CMK (cell line): ENCODE measurements at regions not wholly inside any gene's neighbourhood (a gene's known extent, or its start where the extent isn't known, plus 50 kb on each side); places are given as distances from the start of the nearest gene placed in this dataset.
A peak's percentile ranks its signal among the peaks of the same experiment; 100 is the strongest.

Experiments used
- DNase-seq: peaks from one replicate; pipeline ENCODE4 v3.0.0-alpha.2; 2010; ENCODE audit warnings: low read depth

DNA sequence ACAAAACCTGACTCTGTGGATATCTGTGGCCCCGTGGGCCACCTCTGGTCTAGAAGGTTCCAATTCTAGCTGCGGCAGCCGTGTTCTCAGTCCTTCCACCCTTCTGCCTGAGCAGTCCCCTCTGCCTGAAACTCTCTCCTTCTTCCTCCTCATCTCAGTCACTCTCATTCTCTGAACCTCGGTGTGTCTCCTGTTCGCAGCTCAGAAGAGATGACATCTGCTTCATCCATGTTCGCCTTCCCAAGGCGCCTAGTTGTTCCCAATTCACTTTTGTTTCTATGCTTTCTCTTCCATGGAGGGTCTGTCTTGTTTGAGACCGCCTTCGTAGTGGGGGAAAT lies 95.5 kb downstream of the CEBPB start:
- no peak for DNase-seq

DNA sequence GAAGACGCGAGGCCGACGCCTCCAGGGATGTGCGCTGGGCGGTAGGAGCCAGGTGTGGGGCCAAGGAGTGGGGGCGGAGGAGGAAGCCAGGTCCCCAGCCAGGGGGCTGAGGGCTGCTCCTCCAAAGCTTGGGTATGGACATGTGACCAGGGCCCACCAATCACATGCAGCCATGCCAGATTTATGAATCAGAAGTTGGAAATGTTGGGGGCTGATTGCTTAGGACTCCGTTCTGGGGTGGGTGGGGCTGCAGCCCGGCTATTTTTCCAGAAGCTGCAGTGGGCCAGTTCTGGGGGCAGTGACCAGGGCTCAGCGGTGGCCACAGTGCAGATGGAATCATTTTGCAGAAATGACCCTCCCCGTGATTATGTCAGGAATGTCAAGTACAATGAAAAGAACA lies 96.0 kb downstream of the CEBPB start:
- DNase-seq, result no peak

DNA sequence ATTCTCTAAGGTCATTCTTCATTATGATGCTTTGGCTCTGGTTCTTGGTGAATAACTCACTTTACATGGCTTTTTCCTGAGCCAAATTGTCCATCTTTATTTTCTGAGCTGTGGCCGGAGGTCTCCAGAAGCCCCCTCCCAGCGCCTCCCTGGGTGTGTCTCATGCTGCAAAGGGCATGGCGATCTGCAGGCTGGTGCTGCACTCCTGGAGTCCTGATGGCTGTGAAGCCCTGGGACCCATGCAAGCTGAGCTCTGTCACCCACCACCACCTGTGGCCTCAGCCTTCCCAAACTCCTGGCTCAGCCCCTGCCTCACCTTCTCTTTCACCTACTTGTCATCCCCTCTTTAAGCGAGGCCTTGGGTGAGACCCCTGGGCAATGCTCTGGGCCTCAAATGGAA lies 96.9 kb downstream of the CEBPB start:
- DNase-seq, result no peak

DNA sequence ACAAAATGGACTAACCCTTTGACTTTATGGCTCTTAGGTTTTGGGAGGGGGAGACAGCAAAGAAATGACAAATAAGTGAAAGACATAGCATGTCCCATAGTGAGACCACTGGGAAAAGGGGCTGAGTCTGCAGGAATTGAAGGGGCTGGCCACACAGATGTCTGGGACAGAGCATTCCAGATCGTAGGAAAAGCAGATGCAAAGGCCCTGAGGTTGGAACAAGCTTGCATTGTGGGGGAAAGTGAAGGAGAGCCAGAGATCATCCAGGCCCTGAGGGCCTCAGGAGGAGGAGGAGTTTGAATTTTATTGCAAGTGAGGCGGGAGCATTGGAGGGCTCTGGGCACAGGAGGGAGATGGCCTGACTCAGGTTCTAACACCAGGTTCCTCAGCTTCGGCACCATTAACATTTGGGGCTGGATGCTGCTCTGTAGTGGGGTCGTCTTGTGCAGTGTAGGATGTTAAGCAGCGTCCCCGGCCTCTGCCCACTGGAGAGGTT lies 97.5 kb downstream of the CEBPB start:
- DNase-seq, result no peak

DNA sequence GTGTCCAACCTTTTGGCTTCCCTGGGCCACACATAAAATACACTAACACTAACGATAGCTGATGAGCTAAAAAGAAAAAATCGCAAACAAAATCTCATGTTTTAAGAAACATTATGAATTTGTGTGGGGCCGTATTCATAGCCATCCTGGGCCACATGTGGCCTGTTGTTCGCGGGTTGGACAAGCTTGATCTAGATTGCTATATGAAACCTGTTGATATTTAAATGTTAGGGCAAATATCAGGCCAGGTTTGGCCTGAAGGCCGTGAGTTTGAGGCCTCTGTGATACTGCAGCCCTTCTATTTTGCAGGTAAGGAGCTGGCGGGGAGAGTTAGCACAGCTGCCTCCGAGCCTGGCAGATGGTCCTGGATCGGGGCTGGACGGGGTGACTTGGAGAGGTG lies 99.0 kb downstream of the CEBPB start:
- DNase-seq, result no peak

DNA sequence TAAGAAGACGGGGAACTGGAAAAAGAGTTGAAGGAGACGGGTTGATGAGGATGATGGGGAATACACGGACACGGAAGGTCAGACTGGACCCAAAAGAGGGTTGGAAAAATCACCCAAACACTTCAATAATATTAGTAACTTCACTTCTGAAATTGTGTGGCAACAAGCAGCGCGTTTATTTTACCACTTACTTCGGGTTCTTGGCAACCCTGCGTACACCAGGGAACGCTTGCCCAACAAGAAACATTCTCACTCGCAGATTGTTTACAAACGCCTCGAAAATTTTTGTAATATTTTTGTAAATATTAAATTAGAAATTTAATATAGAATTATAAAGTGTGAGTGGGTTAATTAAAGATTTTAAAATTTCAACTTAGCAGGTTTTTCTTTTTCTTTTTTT lies 99.5 kb downstream of the CEBPB start:
- no peak for DNase-seq

DNA sequence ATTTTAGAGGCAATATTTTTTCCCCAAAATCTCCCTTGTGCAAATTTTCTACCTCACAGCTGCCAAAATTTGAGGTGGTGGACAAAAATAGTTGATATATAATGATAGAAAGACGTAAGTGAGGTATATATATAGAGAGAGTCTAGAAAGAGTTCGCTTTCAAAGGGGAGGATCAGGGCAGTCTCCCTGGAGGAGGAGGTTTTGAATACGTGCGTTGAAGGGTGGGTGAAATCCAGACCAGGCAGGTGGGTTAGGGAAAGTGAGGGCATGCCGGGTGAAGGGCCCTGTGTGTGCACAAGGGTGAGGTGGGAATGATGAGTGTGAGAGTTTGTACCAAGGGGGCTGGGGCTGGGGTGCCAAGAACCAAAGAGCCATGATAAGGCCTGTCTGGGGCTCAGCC lies 100.2 kb downstream of the CEBPB start:
- DNase-seq, result no peak

DNA sequence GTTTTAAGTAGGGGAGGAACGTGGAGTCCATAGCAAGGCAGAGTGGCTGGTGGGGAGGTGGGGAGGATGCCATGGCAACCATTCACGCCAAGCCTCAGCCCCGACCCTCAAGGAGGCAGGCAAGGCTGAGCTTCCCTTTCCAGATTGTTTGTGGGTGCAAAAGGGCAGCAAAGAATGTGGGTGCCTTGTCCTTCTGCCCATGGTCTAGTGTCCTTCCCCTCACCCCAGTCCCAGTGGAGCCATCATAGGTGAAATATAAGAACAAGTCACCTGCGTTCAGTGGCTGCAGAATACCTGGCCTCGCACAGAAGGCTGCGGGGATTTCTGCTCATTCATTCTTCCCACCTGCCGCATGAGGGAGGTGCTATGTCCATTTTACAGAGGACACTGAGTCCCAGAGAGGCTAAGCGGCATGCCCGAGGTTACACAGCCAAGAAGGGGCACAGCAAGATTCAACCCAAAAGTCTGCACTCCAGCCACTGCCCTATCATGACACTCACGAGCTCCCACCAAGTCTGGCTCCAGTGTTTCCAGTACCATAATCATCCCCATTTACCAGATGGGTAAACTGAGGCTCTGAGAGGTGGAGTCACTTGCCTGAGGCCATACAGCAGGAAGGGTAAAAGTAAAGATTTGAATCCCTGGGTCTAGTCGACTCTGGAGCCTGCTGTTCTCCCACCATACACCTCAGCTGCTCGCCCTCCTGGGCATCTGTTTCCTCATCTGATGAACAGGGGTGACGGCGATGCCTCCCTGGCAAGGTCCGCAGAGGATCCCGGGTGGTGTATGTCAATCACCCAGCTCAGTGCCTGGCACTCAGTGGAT lies 100.8 kb downstream of the CEBPB start:
- no peak for DNase-seq

DNA sequence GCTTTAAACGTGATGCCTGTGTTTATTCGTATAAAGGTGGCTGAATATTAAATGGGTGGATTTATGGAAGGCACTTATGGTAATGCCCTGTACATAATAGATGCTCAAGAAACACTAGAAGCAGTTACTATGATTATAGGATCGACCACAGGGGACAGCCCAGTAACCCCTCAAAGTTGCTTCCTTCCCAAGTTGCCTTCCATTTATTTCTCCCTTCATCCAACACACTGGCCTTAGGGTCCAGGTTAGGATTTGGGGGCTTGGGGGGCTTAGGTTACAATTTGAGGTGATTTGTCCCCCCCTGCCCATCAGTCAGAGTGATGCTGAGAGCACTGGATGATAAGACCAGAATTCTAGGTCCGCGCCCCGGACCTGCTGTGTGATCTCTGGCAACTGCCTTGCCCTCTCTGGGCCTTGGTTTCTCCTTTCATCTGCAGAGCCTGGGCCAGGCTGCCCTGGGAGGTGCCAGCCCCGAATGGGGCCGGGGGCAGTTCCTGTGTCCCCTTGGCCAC lies 101.5 kb downstream of the CEBPB start:
- no peak for DNase-seq

DNA sequence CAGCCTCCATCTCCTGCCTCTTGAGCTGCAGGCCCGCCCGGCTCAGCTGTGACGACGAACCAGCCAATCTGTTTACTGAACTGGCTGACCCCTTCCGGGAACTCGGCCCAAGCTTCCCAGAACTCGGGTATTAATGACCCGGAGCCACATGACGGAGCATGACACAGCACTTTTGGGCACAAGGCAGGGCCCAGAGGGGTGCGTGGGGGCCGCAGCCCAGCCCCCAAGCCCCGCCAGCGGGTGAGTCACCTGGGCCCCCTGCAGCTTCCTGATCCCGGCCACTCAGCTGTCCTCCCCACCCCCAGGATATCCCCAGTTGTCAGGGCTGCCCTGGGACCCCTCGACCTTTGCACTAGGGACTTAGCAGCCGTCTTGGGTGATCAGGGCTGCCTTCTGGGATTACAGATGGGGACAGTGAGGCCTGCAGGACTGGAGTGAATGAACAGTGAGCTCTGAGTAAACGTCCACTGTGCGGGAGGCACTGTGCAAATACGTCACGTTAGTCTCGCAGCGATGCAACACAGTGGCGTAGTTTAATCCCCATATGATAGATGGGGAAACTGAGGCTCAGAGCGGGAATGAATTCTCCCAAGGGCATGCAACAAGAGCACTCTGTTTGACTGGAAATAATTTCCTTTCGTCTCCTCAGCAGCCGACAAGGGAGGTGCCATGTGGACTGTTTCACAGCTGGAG lies 102.1 kb downstream of the CEBPB start:
- peak; percentile 94 for DNase-seq

DNA sequence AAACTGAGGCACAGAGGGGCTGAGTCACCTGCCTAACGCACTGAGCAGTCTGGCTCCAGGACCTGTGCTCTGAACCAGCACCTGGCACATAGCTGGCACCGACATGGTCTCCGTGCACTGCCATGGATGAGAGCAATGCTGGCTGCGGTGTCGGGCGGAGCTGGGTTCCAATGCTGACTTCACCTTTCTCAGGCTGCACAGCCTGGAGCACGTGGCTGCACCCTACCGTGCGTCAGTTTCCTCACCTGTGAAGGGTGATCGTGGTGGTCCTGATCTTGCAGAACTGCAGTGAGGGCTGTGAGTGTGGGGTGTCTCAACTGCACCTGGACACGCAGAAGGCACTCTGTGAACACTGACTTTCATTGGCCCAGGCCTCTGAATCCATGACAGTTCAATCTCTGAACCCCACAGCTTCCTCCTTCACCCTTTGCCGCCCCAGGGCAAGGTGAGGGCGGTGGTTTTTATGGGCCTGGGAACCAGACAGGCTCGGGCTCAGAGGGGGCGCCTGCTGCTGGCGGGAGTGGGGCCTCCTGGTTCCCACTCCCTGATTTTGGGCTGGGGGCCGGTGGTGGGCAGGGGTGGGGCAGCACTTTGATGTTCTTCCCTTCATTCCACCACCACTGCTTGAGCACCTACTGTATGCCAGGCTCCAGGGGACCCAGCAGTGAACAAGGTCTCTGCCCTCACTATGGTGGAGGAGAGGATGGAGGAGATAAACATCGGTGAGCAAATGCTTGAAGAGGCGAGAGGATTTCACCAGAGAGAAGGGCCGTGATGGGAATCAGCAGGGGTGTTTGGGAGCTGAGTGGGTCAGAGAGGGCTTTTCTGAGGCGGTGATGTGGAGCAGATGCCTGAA lies 102.9 kb downstream of the CEBPB start:
- DNase-seq, result no peak

DNA sequence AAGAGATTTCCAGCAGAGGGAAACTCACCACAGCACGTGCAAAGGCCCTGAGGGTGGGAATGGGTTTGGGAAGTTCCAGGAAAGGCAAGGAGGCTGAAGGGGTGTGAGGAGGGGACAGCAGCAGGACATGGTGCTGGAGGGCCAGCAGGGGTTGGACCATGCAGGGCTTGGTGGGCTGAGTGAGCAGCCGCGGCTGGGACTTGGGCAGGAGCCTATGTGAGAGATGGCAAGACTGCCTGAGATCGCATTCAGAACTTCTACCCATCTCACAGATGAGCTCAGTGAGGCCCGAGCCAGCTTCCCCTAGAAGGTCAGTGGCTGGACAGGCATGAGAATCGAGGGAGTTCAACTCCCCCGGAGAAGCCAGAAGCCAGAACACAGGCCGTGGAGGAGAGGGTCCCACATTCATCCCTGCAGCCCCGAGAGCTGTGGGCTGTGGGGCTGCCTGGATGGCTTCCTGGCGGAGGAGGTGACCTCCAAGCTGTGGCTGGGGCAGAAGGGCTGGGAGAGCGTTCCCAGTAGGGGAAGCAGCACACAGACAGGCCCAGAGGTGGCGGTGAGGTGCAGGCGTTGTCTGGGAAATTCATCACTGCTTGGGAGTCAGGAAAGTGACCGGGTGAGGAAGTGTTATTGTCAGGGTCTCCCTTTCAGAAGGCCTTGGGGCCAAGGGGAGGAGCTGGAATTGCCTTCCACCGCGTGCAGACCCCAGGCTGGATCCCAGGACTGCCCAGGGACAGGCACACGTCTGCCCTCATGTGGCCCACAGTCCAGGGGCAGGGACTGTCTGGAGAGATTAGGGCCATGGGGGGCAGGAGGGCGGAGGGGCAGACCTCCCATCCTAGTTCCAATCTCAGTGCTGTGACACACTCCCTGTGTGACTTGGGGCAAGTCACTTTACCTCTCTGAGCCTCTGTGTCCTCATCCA lies 103.8 kb downstream of the CEBPB start:
- DNase-seq, result no peak

DNA sequence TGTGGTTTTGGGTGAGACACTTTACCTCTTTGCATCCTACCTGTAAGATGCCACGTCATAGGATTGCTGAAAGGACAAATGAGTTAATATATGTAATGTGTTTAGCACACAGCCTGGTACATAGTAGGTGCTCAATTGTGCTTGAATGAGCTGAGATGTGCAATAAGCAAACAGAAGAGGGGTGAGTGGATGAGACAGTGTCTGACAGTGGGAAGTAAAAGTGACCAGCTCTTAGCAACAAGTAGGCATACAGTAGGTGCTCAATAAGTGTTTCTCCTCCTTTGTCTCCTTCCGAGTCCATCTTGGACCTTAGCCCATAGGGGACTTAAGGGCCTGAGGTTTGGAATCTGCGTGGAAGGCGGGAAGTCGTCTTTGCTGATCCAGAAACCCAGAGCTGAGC lies 104.7 kb downstream of the CEBPB start:
- DNase-seq, result no peak

DNA sequence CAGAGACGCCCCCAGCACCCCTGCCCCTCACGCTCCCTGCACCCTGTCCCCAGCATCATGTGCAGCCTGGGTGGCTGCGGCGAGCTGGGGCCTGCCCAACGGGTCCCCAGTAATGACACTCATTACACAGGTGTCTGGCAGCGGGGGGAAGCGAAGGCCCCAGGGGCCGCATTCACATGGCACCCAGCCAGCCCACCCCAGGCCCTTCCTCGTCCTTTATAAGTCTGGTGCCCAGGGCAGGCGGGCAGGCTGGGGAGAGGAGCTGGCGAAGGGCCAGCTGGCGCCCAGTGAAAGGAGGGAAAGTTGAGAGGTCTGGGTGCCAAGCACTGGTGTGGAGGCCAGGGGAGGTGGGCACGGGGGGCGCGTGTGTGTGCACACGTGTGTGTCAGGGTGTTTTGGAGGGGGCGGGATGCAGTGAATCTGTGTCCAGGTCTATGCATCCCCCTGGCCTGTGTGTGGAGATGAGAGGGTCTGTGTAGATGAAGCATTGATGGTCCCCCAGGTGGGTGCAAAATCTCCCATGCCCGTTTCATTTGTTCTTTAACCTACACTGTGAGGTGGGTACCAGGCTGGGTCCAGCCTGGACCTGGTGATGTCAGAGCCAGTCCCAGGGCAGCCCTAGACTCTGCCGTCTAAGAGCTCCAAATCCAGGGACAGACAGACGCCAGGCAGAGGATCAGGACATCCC lies 105.3 kb downstream of the CEBPB start:
- no peak for DNase-seq

DNA sequence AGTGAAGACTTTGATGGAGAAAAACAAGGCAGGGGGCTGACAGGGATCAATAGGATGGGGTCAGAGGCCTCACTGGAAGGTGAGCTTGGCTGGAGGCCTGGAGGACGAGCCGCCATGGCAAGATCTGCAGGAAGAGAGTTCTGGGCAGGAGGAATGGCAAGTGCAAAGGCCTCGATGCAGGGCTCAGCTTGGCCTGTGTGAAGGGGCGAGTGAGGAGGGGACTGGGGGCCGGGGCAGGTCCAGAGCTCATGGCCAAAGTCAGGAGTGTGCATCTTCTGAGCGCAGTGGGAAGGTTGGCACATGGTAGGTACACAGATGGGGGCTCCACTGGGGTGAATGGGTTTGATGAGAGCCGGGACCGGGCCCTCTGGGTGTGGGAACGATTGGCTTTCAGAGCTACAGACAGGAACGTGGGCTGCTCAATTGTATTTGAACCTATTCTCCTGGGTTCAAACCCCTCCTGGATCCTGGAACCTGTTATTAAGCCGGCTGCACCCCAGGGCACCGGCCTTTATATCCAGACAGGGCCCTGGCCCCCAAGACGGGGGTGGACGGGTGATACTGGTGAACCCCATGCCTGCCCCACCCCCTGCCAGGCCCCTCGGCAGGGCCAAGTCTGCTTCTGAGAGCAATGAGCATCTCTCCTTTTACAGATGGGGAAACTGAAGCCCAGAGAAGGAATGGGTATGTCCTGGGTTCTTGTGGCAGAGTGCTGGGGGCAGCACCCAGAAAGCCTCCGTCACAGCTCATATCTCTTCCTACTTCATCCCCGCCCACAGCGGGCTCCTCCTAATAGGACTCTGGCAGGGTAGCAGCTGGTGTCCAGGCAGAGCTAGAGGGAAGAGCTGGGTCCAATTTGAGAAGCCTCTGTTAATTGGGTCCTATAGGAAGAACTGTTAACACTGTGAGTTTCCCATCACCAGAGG lies 106.1 kb downstream of the CEBPB start:
- no peak for DNase-seq

DNA sequence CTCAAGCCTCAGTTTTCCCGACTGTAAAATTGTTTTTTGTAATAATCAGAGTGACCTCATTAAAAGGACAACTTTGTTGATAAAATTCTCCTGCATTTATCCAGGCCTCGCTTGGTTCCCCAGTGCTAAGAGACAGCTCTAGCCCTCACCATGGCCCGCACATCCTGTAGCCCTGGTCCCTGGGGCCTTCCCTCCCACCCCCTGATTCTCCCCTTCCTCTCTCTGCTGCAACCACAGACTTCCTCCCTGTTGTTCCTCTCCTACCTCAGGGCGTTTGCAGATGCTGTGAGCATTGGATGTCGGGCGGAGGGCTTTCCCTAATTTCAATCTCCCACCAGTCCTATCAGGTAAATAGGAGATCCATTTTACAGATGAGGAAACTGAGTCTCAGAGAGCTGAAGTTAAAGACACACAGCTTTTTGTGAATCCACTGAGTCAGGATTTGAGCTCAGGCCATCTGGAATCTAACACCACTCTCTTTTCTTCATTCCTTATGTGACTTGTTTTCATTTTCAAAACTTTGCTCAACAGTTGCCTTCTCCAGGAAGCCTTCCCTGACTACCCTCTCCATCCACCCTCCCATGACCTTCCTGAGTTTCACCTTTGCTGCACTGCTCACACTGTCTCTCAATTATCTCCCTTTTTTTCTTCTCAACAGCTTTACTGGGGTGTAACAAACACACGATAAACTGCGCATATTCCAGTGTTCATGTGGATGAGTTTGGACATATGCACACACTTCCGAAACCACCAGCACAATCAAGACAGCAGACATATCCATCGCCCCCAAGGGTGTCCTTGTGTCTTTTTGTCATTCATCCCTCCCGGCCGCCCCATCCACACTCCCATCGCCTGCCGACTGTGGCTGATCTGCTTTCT lies 107.1 kb downstream of the CEBPB start:
- DNase-seq, result peak; percentile 62

DNA sequence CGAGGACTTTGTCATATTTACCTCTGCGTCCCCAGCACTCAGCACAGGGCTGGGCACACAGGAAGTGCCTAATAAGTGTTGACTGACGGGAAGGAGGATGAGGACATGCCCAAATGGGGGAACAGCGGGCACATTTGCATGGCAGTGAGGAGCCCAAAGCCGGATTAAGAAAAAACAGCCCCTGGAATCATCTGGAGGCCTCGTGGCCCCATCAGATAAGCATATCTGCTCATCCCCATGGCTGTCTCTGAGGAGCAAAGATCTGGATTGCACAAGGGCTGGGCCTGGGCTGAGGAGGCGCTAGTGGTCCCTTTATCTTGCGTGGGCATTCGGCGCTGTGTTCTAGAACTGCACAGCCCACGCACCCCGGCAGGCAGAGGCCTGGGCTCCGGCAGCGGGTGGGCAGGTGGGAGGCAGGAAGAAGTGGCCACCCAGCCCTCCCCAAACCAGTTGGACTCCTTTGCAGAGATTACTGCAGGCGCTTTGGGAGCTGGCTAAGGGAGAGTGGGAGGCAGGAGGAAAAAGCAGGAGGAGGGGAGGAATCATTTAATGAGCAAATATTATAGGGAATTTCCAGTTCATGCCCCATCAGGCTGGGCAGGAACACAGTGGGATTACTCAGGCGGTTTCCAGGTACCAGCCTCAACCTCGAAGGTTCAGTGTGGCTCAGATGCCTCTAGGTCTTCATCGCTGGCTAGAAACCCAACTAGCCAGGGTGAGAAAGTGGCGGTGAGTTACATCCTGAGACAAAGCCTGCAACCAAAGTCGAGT lies 108.1 kb downstream of the CEBPB start:
- no peak for DNase-seq

DNA sequence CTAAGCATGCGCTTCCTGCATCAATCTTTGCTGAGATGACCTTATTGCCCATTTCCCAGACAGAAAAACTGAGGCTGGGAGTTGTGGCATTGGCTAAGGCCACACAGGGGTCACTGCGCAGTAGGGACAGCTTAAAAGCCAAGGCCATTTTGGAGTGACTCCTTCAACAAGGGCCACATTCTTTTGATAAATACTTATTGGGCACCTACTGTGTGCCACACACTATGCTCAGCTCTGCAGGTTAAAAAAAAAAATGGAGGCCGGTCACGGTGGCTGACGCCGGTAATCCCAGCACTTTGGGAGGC lies 108.6 kb downstream of the CEBPB start:
- DNase-seq, result no peak
